GM20000 (cell line): ENCODE measurements at regions not wholly inside any gene's neighbourhood (a gene's known extent, or its start where the extent isn't known, plus 50 kb on each side); places are given as distances from the start of the nearest gene placed in this dataset.

Source experiments
- DNase-seq: peaks from one replicate; pipeline ENCODE4 v3.0.0; 2012; ENCODE audit warnings: low spot score
- TF ChIP-seq, protein P1 (sequence below): IDR thresholded peaks from 2 replicates; pipeline ENCODE4 v1.5.1; 2012; ENCODE audit warnings: mild to moderate bottlenecking, control low read depth; ENCODE audit errors: extremely low read depth, missing control alignments

DNA sequence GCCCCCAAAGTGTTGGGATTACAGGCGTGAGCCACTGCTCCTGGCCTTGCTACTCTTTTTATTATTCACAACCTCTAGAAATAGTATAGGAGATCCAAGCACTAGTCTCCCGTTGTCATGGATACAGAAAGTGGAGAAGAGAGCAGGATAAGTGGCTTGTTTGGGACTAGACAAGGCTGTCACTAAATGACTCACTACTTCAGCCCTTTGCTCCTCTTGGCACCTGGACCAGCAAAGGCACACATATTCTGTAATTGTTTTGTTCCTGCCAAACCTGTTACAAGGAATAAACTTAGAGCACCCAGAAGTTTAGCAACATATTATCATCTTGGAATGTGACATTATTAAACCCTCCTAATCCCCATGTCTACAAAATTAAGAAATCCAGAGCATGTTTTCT is 427.2 kb upstream of the THBS1 start:
- no peak for DNase-seq
- TF ChIP-seq, protein P1, sequence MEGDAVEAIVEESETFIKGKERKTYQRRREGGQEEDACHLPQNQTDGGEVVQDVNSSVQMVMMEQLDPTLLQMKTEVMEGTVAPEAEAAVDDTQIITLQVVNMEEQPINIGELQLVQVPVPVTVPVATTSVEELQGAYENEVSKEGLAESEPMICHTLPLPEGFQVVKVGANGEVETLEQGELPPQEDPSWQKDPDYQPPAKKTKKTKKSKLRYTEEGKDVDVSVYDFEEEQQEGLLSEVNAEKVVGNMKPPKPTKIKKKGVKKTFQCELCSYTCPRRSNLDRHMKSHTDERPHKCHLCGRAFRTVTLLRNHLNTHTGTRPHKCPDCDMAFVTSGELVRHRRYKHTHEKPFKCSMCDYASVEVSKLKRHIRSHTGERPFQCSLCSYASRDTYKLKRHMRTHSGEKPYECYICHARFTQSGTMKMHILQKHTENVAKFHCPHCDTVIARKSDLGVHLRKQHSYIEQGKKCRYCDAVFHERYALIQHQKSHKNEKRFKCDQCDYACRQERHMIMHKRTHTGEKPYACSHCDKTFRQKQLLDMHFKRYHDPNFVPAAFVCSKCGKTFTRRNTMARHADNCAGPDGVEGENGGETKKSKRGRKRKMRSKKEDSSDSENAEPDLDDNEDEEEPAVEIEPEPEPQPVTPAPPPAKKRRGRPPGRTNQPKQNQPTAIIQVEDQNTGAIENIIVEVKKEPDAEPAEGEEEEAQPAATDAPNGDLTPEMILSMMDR, result no peak

DNA sequence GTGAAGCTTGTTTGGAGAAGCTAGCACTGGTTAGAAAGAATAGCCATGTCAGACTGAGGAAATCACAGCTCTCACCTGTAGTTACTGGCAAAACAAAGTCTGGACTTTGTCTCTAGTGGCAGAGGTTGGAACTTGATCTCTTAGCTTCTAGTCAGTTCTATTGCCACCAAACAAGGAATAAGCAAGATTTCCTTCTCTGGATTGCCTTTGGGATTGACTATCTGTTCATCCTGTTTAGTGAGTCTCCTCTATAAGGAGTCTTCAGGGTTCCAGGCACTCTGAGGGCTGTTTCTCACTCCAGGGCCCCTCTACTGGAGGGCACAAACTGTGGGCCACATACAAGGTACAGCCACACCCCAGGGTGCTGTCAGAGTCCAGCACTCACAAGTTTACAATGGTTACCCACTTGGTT is 426.6 kb upstream of the THBS1 start:
- TF ChIP-seq, protein P1, result no peak

DNA sequence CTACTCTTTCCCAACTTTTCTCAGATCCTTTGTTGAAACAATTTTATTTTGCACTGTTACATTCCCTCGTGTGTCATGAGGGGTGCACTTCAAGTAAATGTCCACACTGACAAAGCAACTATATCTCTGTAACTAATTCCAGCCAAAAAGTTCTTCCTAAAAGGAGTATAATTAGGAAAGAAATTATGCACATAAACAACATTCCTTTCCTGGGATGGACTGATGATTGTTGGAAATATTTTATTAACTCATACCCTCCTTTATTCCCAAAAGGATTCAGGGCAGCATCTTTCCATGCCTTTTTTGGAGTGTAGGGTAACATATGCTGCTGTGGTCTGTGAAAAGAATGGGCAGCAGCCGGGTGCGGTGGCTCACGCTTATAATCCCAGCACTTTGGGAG is 426.1 kb upstream of the THBS1 start:
- DNase-seq, result no peak
- TF ChIP-seq, protein P1, result no peak

More for the DNA sequence above, 426.6 kb upstream of the THBS1 start:
- DNase-seq, result no peak

DNA sequence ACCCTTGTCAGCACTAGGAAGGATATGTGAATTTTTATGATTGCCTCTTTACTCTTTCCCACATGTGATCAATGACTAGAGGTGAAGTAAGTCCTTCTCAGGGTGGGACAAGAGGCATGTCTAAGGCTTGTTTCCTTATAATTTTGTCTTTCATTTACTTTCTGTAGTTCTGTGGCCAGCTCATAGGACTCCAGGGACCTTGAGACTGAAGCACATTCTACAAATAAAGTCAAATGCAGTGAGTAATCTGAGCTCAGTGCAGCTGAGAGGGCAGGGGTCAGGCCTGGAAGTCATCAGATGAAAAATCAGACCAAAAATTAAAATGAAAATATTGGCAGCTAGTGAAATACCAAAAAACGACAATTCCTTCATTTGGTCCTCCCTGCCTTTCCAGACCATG is 424.7 kb upstream of the THBS1 start:
- TF ChIP-seq, protein P1, result no peak
- no peak for DNase-seq

DNA sequence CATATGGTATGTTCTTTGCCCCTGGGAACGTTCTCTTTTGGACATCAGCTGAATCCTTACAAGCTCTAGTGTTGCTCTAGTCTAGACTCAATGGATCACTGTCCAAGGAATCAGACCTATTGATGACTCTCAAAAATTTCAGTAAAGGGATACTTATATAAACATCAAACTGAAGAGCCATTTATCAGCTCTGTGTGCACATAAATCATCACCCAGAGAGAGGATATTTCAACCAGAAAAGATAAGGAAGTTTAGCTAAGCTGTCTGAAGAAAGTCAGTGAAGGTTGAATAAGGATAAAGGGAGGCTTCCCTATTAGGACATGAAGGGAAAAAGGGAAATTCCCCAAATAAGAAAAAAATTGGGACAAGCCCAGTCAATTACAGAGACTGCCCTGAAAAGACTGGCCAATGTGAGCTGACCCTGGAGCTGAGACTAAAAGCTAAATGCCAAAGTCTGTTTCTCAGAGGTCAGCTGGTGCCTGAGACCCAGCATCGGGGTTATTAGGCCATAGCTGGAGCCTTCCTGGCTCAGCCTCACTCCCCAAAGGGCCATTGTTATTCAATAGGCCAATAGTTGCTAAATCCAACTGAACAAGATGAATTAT is 424.1 kb upstream of the THBS1 start:
- TF ChIP-seq, protein P1, result no peak

DNA sequence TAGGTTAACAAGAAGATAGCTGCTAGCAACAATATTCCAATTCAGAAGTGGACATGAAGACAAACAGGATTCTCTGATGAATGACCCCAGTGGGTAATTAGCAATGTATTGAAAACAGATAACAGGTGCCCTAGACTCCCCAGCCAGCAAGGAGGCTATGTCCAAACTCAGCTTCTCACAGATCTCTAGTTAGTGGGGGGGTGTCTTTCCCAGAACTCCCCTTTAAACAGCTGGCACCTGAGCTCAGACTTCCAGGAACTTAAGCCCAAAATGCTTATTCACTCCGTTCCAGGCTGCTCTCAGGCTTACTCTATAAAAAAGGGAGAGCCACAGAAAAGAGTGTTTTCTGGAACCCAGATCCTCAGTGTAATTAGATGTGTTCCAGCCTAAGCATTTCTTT is 423.0 kb upstream of the THBS1 start:
- no peak for DNase-seq
- TF ChIP-seq, protein P1, result no peak

More for the DNA sequence above, 424.1 kb upstream of the THBS1 start:
- no peak for DNase-seq

DNA sequence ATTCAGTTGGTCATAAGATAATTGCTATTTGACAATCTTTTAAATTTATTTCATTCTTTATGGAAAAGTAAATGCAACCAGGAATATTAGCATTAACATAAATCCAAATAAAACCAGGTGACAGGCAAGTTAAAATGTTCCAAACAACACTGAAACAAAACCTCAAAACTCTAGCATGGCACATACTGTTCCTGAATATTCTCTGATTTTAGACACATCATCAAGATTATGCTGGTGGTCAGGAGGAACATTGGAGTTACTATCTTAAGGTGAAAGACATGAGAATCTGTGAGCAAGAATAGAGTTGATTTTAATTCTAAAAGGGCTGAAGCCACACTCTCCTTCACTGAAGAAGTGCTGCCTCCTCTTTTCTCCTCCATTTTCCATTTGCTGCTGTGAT is 421.0 kb upstream of the THBS1 start:
- TF ChIP-seq, protein P1, result no peak
- no peak for DNase-seq
